ENCODE measurements at regions not wholly inside any gene's neighbourhood (a gene's known extent, or its start where the extent isn't known, plus 50 kb on each side); places are given as distances from the start of the nearest gene placed in this dataset.

GRCh38 chr16:26705346-26705745 lies 361.4 kb upstream of the C16orf82 start:
- no peak overlapping the region for H3K4me2 ChIP-seq
- no peak for TF ChIP-seq CTCF (conservative IDR thresholded peaks at IDR 0.05; ENCODE audit: low read depth, low read length)
- no peaks in the 10 kb centered on the region for H4K20me1 ChIP-seq (ENCODE audit: insufficient read depth)
- H3K36me3 ChIP-seq (ENCODE audit: insufficient read depth) = no peaks in the 10 kb centered on the region
- no peaks in the 10 kb centered on the region for H3K79me2 ChIP-seq (ENCODE audit: insufficient read depth, low read depth)
- H3K27me3 ChIP-seq (ENCODE audit: insufficient read depth, low read depth) = no peaks in the 10 kb centered on the region
- H2AFZ ChIP-seq (ENCODE audit: low read depth) = no peak overlapping the region
- H3K27ac ChIP-seq = no peak overlapping the region
- no peak overlapping the region for H3K4me3 ChIP-seq (IDR thresholded peaks at IDR 0.05; ENCODE audit: insufficient read depth, low read depth, low read length)
- no peak overlapping the region for H3K9ac ChIP-seq
- H3K4me1 ChIP-seq (ENCODE audit: low read depth, poor library complexity, severe bottlenecking) = peaks cover 6% of the 10 kb centered on the region

DNA sequence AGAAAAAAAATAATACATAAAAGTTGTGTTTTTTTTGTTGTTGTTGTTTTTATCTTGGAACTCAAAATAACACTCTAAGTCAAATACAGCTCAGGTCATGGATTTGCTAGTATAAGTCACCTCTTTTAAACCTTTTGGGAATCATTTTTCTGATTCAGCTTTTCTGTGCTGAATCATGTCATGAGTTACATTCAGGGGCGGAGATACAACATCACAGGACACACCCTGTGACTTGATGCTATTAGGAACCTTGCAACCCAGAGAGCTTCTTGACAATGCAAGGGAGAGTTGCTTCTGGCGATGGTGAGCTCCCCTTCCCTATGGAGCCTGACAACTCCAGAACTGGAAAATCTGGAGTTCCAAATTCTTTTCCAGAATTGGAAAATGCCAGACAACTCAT lies 358.3 kb upstream of the C16orf82 start:
- no peaks in the 10 kb centered on the region for H3K4me1 ChIP-seq (ENCODE audit: low read depth, poor library complexity, severe bottlenecking)
- no peaks in the 10 kb centered on the region for H3K27me3 ChIP-seq (ENCODE audit: insufficient read depth, low read depth)
- H2AFZ ChIP-seq (ENCODE audit: low read depth) = no peak overlapping the region
- H3K4me3 ChIP-seq (IDR thresholded peaks at IDR 0.05; ENCODE audit: insufficient read depth, low read depth, low read length) = no peak overlapping the region
- H3K4me2 ChIP-seq = no peak overlapping the region
- no peak for TF ChIP-seq CTCF (conservative IDR thresholded peaks at IDR 0.05; ENCODE audit: low read depth, low read length)
- H3K36me3 ChIP-seq (ENCODE audit: insufficient read depth) = no peaks in the 10 kb centered on the region
- no peak overlapping the region for H3K9ac ChIP-seq
- H4K20me1 ChIP-seq (ENCODE audit: insufficient read depth) = no peaks in the 10 kb centered on the region
- no peak overlapping the region for H3K27ac ChIP-seq
- H3K79me2 ChIP-seq (ENCODE audit: insufficient read depth, low read depth) = no peaks in the 10 kb centered on the region

- H3K27ac ChIP-seq = no peak overlapping the region
- H3K27me3 ChIP-seq (ENCODE audit: insufficient read depth, low read depth) = no peaks in the 10 kb centered on the region
- H2AFZ ChIP-seq (ENCODE audit: low read depth) = no peak overlapping the region
- H4K20me1 ChIP-seq (ENCODE audit: insufficient read depth) = no peaks in the 10 kb centered on the region
- no peaks in the 10 kb centered on the region for H3K79me2 ChIP-seq (ENCODE audit: insufficient read depth, low read depth)
- no peak for TF ChIP-seq CTCF (conservative IDR thresholded peaks at IDR 0.05; ENCODE audit: low read depth, low read length)
- no peaks in the 10 kb centered on the region for H3K36me3 ChIP-seq (ENCODE audit: insufficient read depth)
- no peak overlapping the region for H3K4me2 ChIP-seq
- H3K4me3 ChIP-seq (IDR thresholded peaks at IDR 0.05; ENCODE audit: insufficient read depth, low read depth, low read length) = no peak overlapping the region
- no peaks in the 10 kb centered on the region for H3K4me1 ChIP-seq (ENCODE audit: low read depth, poor library complexity, severe bottlenecking)
- H3K9ac ChIP-seq = no peak overlapping the region
These were observed 357.6 kb upstream of the C16orf82 start for GRCh38 chr16:26709175-26709574.

- Histone ChIP-seq H3K4me1 (ENCODE audit: low read depth, poor library complexity, severe bottlenecking) (no peaks in the 10 kb centered on the region), H3K9ac (no peak overlapping the region), H3K36me3 (ENCODE audit: insufficient read depth) (no peaks in the 10 kb centered on the region), H3K27ac (no peak overlapping the region), H4K20me1 (ENCODE audit: insufficient read depth) (no peaks in the 10 kb centered on the region), H3K79me2 (ENCODE audit: insufficient read depth, low read depth) (no peaks in the 10 kb centered on the region), H2AFZ (ENCODE audit: low read depth) (no peak overlapping the region), H3K4me3 (IDR thresholded peaks at IDR 0.05; ENCODE audit: insufficient read depth, low read depth, low read length) (no peak overlapping the region), H3K27me3 (ENCODE audit: insufficient read depth, low read depth) (no peaks in the 10 kb centered on the region), H3K4me2 (no peak overlapping the region)
- TF ChIP-seq CTCF (conservative IDR thresholded peaks at IDR 0.05; ENCODE audit: low read depth, low read length) = no peak
These were observed 357.0 kb upstream of the C16orf82 start for GRCh38 chr16:26709754-26710153.

DNA sequence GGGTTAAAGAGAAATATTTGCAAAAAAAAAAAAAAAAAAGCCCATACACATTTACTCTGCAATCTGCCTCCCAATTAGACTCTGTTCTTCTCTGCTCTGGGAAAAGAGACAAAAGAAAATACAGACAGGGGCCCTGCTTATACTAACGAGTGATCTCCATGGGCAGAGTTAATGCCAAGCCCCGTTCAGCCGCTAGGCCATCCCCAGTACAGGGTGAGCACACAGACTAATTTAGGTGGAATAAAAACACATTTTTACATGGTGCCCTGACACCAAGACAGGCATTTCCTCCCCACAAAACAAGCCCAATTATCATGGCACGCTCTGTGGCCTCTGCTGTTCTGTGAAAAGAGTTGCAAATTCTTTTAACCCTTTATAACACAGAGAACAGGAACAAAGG lies 356.3 kb upstream of the C16orf82 start:
- no peaks in the 10 kb centered on the region for H4K20me1 ChIP-seq (ENCODE audit: insufficient read depth)
- no peaks in the 10 kb centered on the region for H3K27me3 ChIP-seq (ENCODE audit: insufficient read depth, low read depth)
- H2AFZ ChIP-seq (ENCODE audit: low read depth) = no peak overlapping the region
- H3K4me3 ChIP-seq (IDR thresholded peaks at IDR 0.05; ENCODE audit: insufficient read depth, low read depth, low read length) = no peak overlapping the region
- no peaks in the 10 kb centered on the region for H3K4me1 ChIP-seq (ENCODE audit: low read depth, poor library complexity, severe bottlenecking)
- no peak for TF ChIP-seq CTCF (conservative IDR thresholded peaks at IDR 0.05; ENCODE audit: low read depth, low read length)
- no peaks in the 10 kb centered on the region for H3K36me3 ChIP-seq (ENCODE audit: insufficient read depth)
- no peak overlapping the region for H3K27ac ChIP-seq
- no peak overlapping the region for H3K9ac ChIP-seq
- no peak overlapping the region for H3K4me2 ChIP-seq
- H3K79me2 ChIP-seq (ENCODE audit: insufficient read depth, low read depth) = no peaks in the 10 kb centered on the region
